ENCODE measurements at regions not wholly inside any gene's neighbourhood (a gene's known extent, or its start where the extent isn't known, plus 50 kb on each side); places are given as distances from the start of the nearest gene placed in this dataset.

DNA sequence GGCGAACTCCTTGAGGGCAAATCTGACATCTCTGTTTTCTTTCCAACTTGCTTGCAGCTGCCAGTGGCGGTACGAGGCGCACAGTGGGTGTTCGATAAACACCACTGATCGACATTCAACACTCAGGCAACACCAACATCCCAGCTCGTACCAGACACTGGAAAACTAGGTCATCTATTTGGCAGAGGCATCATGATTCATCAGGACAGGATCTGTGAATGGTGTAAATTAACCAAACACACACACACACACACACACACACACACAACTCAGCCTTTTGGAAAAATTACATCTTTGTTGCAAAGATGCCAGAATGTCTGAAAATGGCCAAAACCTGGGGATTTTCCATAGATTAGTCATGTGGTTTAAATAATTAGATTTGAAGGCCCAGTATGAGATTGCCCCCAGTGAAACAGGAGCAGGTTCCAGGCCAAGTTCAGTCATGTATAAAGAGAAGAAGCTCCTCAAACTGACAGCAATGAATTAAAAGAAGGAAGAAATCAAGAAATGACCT is 150.5 kb upstream of the NCKAP5 start:
- TF ChIP-seq EZH2 (IDR thresholded peaks at IDR 0.05; ENCODE audit: borderline replicate concordance, insufficient read depth, low read depth, low read length, poor library complexity, severe bottlenecking) = no peak
- TF ChIP-seq, protein P1, sequence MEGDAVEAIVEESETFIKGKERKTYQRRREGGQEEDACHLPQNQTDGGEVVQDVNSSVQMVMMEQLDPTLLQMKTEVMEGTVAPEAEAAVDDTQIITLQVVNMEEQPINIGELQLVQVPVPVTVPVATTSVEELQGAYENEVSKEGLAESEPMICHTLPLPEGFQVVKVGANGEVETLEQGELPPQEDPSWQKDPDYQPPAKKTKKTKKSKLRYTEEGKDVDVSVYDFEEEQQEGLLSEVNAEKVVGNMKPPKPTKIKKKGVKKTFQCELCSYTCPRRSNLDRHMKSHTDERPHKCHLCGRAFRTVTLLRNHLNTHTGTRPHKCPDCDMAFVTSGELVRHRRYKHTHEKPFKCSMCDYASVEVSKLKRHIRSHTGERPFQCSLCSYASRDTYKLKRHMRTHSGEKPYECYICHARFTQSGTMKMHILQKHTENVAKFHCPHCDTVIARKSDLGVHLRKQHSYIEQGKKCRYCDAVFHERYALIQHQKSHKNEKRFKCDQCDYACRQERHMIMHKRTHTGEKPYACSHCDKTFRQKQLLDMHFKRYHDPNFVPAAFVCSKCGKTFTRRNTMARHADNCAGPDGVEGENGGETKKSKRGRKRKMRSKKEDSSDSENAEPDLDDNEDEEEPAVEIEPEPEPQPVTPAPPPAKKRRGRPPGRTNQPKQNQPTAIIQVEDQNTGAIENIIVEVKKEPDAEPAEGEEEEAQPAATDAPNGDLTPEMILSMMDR (IDR thresholded peaks at IDR 0.05) = no peak
